HL-60 (cell line): ENCODE measurements at regions not wholly inside any gene's neighbourhood (a gene's known extent, or its start where the extent isn't known, plus 50 kb on each side); places are given as distances from the start of the nearest gene placed in this dataset.
"Not testable (repeated sequence)": the region's sequence is repeated elsewhere in the genome, so short reads cannot be mapped to it uniquely, and the experiment has no call there.

Experiments used
- DNase-seq, 2 experiments: peaks; one replicate each; pipeline ENCODE4 v3.0.0-alpha.2; 2010 to 2020; ENCODE audit warnings: low read depth in 1 of 2, low spot score in 1 of 2
- H3K27ac ChIP-seq: fragments of 250-450 bp; sonication (Bioruptor Pico); replicated peaks from 2 replicates; pipeline ENCODE4 v1.5.1; 2020; ENCODE audit warnings: mild to moderate bottlenecking, moderate library complexity
- H3K27me3 ChIP-seq: fragments of 250-450 bp; sonication (Bioruptor Pico); 2 replicates; pipeline ENCODE4 v1.5.1; 2021; ENCODE audit warnings: mild to moderate bottlenecking, moderate library complexity; ENCODE audit not compliant: insufficient read depth, poor library complexity, severe bottlenecking
- H3K4me3 ChIP-seq: replicated peaks from 2 replicates; pipeline ENCODE4 v1.5.1; 2011; ENCODE audit warnings: mild to moderate bottlenecking, control low read depth, low read length; ENCODE audit not compliant: insufficient read depth
- GABPA ChIP-seq: IDR thresholded peaks from 2 replicates; pipeline ENCODE4 v1.6.1; 2012; ENCODE audit warnings: low read depth
- POLR2AphosphoS5 ChIP-seq: IDR thresholded peaks from 2 replicates; pipeline ENCODE4 v1.6.1; 2012; ENCODE audit warnings: low read depth
- REST ChIP-seq: IDR thresholded peaks from 2 replicates; pipeline ENCODE4 v1.6.1; 2012; ENCODE audit warnings: low read depth; ENCODE audit not compliant: insufficient replicate concordance
- SPI1 ChIP-seq: IDR thresholded peaks from 2 replicates; pipeline ENCODE4 v1.6.1; 2012; ENCODE audit warnings: low read depth, mild to moderate bottlenecking, borderline replicate concordance
- TF ChIP-seq, protein P1 (sequence below): IDR thresholded peaks from one replicate; pipeline ENCODE4 v1.5.1; 2011; ENCODE audit warnings: low read length, control low read depth, inconsistent platforms; ENCODE audit not compliant: insufficient read depth

- H3K4me3 ChIP-seq: no peak overlapping the region
- TF ChIP-seq REST: no peak
- TF ChIP-seq POLR2AphosphoS5: no peak
- TF ChIP-seq SPI1: no peak
- no peak for TF ChIP-seq GABPA
- TF ChIP-seq, protein P1, sequence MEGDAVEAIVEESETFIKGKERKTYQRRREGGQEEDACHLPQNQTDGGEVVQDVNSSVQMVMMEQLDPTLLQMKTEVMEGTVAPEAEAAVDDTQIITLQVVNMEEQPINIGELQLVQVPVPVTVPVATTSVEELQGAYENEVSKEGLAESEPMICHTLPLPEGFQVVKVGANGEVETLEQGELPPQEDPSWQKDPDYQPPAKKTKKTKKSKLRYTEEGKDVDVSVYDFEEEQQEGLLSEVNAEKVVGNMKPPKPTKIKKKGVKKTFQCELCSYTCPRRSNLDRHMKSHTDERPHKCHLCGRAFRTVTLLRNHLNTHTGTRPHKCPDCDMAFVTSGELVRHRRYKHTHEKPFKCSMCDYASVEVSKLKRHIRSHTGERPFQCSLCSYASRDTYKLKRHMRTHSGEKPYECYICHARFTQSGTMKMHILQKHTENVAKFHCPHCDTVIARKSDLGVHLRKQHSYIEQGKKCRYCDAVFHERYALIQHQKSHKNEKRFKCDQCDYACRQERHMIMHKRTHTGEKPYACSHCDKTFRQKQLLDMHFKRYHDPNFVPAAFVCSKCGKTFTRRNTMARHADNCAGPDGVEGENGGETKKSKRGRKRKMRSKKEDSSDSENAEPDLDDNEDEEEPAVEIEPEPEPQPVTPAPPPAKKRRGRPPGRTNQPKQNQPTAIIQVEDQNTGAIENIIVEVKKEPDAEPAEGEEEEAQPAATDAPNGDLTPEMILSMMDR: no peak
- DNase-seq: no peak
- H3K27me3 ChIP-seq: no peaks in the 10 kb centered on the region
- H3K27ac ChIP-seq: no peak overlapping the region
These were observed 216.2 kb upstream of the PRKCQ start for GRCh38 chr10:6796231-6796630.

DNA sequence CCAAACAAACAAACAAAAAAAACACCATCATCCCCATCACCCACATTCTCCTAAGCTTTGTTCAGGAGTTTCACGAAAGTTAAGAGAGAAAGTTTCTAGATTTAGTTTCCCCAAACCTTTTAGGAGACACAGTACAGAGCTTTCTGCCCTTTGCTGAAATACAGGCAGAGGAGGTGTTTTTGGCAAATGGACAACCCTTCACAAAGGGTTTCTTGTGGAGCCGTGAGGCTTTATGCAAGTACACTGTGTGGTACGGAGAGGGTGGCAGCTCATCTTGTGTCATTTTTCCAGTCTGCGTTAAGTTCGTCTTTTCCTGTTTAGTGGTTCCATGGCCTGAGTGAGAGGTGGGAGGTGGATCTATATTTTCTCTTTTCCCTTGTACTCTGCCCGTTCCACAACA lies 215.5 kb upstream of the PRKCQ start:
- H3K27ac ChIP-seq: no peak overlapping the region
- DNase-seq: no peak
- H3K4me3 ChIP-seq: no peak overlapping the region
- no peaks in the 10 kb centered on the region for H3K27me3 ChIP-seq
- TF ChIP-seq SPI1 (no peak), REST (no peak), POLR2AphosphoS5 (no peak), GABPA (no peak)
- TF ChIP-seq, protein P1: no peak

- not testable (repeated sequence) for DNase-seq, H3K27me3 ChIP-seq, H3K4me3 ChIP-seq, H3K27ac ChIP-seq
These were observed 214.8 kb upstream of the PRKCQ start for GRCh38 chr10:6794841-6795240.

- no peak overlapping the region for H3K4me3 ChIP-seq
- no peak for TF ChIP-seq GABPA
- TF ChIP-seq, protein P1: no peak
- TF ChIP-seq POLR2AphosphoS5: no peak
- no peak for TF ChIP-seq SPI1
- TF ChIP-seq REST: no peak
- H3K27me3 ChIP-seq: no peaks in the 10 kb centered on the region
- DNase-seq: no peak
- no peak overlapping the region for H3K27ac ChIP-seq
These were observed 214.4 kb upstream of the PRKCQ start for GRCh38 chr10:6794441-6794840.
